Activated naive CD8-positive, alpha-beta T cell treated with anti-CD3 and anti-CD28 coated beads, Interleukin-2, amount 50 U/mL, for 24 hours (primary cell): ENCODE measurements at regions not wholly inside any gene's neighbourhood (a gene's known extent, or its start where the extent isn't known, plus 50 kb on each side); places are given as distances from the start of the nearest gene placed in this dataset.
"Not testable (repeated sequence)": the region's sequence is repeated elsewhere in the genome, so short reads cannot be mapped to it uniquely, and the experiment has no call there.

Experiments used
- ATAC-seq: fragments of 150-1000 bp; cut with Tn5 transposase; one replicate; pipeline ENCODE4 v1.10.0; 2021
- DNase-seq: peaks from one replicate; pipeline ENCODE4 v3.0.0; 2021
- H3K27ac Mint-ChIP-seq: one replicate; pipeline ENCODE4 v1.8.0; 2021; ENCODE audit warnings: mild to moderate bottlenecking, mixed read lengths
- H3K27me3 Mint-ChIP-seq: one replicate; pipeline ENCODE4 v1.8.0; 2021; ENCODE audit warnings: mixed read lengths
- H3K36me3 Mint-ChIP-seq: one replicate; pipeline ENCODE4 v1.8.0; 2021; ENCODE audit warnings: low read depth, mixed read lengths
- H3K4me1 Mint-ChIP-seq: one replicate; pipeline ENCODE4 v1.8.0; 2021; ENCODE audit warnings: mixed read lengths
- H3K4me3 Mint-ChIP-seq: one replicate; pipeline ENCODE4 v1.8.0; 2021; ENCODE audit warnings: mild to moderate bottlenecking, moderate library complexity, mixed read lengths
- H3K9me3 Mint-ChIP-seq: one replicate; pipeline ENCODE4 v1.8.0; 2021; ENCODE audit warnings: mixed read lengths

GRCh38 chr4:3984796-3985195 is 218.6 kb downstream of the ADRA2C start:
- not testable (repeated sequence) for ATAC-seq, H3K27me3 Mint-ChIP-seq, H3K36me3 Mint-ChIP-seq, H3K4me3 Mint-ChIP-seq, H3K9me3 Mint-ChIP-seq, H3K27ac Mint-ChIP-seq, DNase-seq, H3K4me1 Mint-ChIP-seq

GRCh38 chr4:3986412-3986811 is 220.2 kb downstream of the ADRA2C start:
- H3K27ac Mint-ChIP-seq, result not testable (repeated sequence)

GRCh38 chr4:3997386-3997785 is 229.3 kb downstream of the OTOP1 start:
- not testable (repeated sequence) for H3K27me3 Mint-ChIP-seq, DNase-seq, H3K4me3 Mint-ChIP-seq, ATAC-seq, H3K36me3 Mint-ChIP-seq, H3K9me3 Mint-ChIP-seq, H3K27ac Mint-ChIP-seq, H3K4me1 Mint-ChIP-seq

More at GRCh38 chr4:3986412-3986811, 220.2 kb downstream of the ADRA2C start:
- H3K9me3 Mint-ChIP-seq, DNase-seq, H3K36me3 Mint-ChIP-seq, ATAC-seq, H3K4me1 Mint-ChIP-seq, H3K4me3 Mint-ChIP-seq: not testable (repeated sequence)
- peaks cover 13% of the 10 kb centered on the region for H3K27me3 Mint-ChIP-seq

- not testable (repeated sequence) for H3K4me3 Mint-ChIP-seq, DNase-seq, H3K4me1 Mint-ChIP-seq, ATAC-seq, H3K36me3 Mint-ChIP-seq, H3K27ac Mint-ChIP-seq, H3K27me3 Mint-ChIP-seq, H3K9me3 Mint-ChIP-seq
Observed at GRCh38 chr4:4004036-4004435, 222.7 kb downstream of the OTOP1 start.

GRCh38 chr4:4004702-4005101 is 222.0 kb downstream of the OTOP1 start:
- not testable (repeated sequence) for H3K27ac Mint-ChIP-seq, ATAC-seq, H3K4me3 Mint-ChIP-seq

GRCh38 chr4:4006356-4006755 is 220.4 kb downstream of the OTOP1 start:
- DNase-seq, H3K27ac Mint-ChIP-seq, H3K4me3 Mint-ChIP-seq, ATAC-seq, H3K9me3 Mint-ChIP-seq, H3K36me3 Mint-ChIP-seq, H3K4me1 Mint-ChIP-seq, H3K27me3 Mint-ChIP-seq: not testable (repeated sequence)

More at GRCh38 chr4:4004702-4005101, 222.0 kb downstream of the OTOP1 start:
- not testable (repeated sequence) for H3K4me1 Mint-ChIP-seq, H3K36me3 Mint-ChIP-seq, H3K9me3 Mint-ChIP-seq, DNase-seq, H3K27me3 Mint-ChIP-seq

GRCh38 chr4:4019071-4019470 is 207.7 kb downstream of the OTOP1 start:
- DNase-seq, H3K9me3 Mint-ChIP-seq, ATAC-seq, H3K27ac Mint-ChIP-seq, H3K4me3 Mint-ChIP-seq, H3K36me3 Mint-ChIP-seq, H3K4me1 Mint-ChIP-seq: not testable (repeated sequence)
- peaks cover 25% of the 10 kb centered on the region for H3K27me3 Mint-ChIP-seq

GRCh38 chr4:4021161-4021560 is 205.6 kb downstream of the OTOP1 start:
- not testable (repeated sequence) for DNase-seq, ATAC-seq, H3K4me3 Mint-ChIP-seq, H3K9me3 Mint-ChIP-seq, H3K27ac Mint-ChIP-seq, H3K36me3 Mint-ChIP-seq, H3K4me1 Mint-ChIP-seq
- H3K27me3 Mint-ChIP-seq, result peaks cover 19% of the 10 kb centered on the region

GRCh38 chr4:4026708-4027107 is 200.0 kb downstream of the OTOP1 start:
- not testable (repeated sequence) for H3K36me3 Mint-ChIP-seq, ATAC-seq, H3K4me3 Mint-ChIP-seq, H3K27ac Mint-ChIP-seq, H3K9me3 Mint-ChIP-seq, DNase-seq, H3K4me1 Mint-ChIP-seq
- H3K27me3 Mint-ChIP-seq, result peaks cover 12% of the 10 kb centered on the region

- H3K4me3 Mint-ChIP-seq, H3K9me3 Mint-ChIP-seq, H3K27ac Mint-ChIP-seq, ATAC-seq, H3K4me1 Mint-ChIP-seq, DNase-seq, H3K36me3 Mint-ChIP-seq: not testable (repeated sequence)
- peaks cover 12% of the 10 kb centered on the region for H3K27me3 Mint-ChIP-seq
Observed at GRCh38 chr4:4028752-4029151, 198.0 kb downstream of the OTOP1 start.

- H3K4me3 Mint-ChIP-seq, DNase-seq, ATAC-seq, H3K4me1 Mint-ChIP-seq, H3K36me3 Mint-ChIP-seq, H3K9me3 Mint-ChIP-seq, H3K27ac Mint-ChIP-seq: not testable (repeated sequence)
- peaks cover 14% of the 10 kb centered on the region for H3K27me3 Mint-ChIP-seq
Observed at GRCh38 chr4:4030509-4030908, 196.2 kb downstream of the OTOP1 start.

GRCh38 chr4:4031446-4032135 is 195.1 kb downstream of the OTOP1 start:
- H3K27me3 Mint-ChIP-seq, result peaks cover 15% of the 10 kb centered on the region
- not testable (repeated sequence) for H3K4me3 Mint-ChIP-seq, H3K9me3 Mint-ChIP-seq, DNase-seq, H3K4me1 Mint-ChIP-seq, H3K36me3 Mint-ChIP-seq, H3K27ac Mint-ChIP-seq, ATAC-seq

- H3K4me1 Mint-ChIP-seq, DNase-seq, H3K36me3 Mint-ChIP-seq, H3K27ac Mint-ChIP-seq, H3K4me3 Mint-ChIP-seq, H3K9me3 Mint-ChIP-seq, ATAC-seq: not testable (repeated sequence)
- peaks cover 12% of the 10 kb centered on the region for H3K27me3 Mint-ChIP-seq
Observed at GRCh38 chr4:4032364-4032763, 194.4 kb downstream of the OTOP1 start.

- peaks cover 12% of the 10 kb centered on the region for H3K27me3 Mint-ChIP-seq
- H3K4me1 Mint-ChIP-seq, H3K27ac Mint-ChIP-seq, H3K36me3 Mint-ChIP-seq, H3K9me3 Mint-ChIP-seq, ATAC-seq, DNase-seq, H3K4me3 Mint-ChIP-seq: not testable (repeated sequence)
Observed at GRCh38 chr4:4032801-4033605, 193.7 kb downstream of the OTOP1 start.
